ENCODE measurements at regions not wholly inside any gene's neighbourhood (a gene's known extent, or its start where the extent isn't known, plus 50 kb on each side); places are given as distances from the start of the nearest gene placed in this dataset.

- no peak for TF ChIP-seq TCF12 (IDR thresholded peaks at IDR 0.05; ENCODE audit: low read depth)
- no peak for TF ChIP-seq EGR1 (IDR thresholded peaks at IDR 0.05)
- no peak for TF ChIP-seq FOXM1 (IDR thresholded peaks at IDR 0.05; ENCODE audit: borderline replicate concordance, low read depth)
- no peak for TF ChIP-seq ZBTB7A (IDR thresholded peaks at IDR 0.05; ENCODE audit: low read depth)
- TF ChIP-seq CREB1 (IDR thresholded peaks at IDR 0.05; ENCODE audit: low read depth): no peak
- TF ChIP-seq EP300 (IDR thresholded peaks at IDR 0.05; ENCODE audit: borderline replicate concordance): no peak
- TF ChIP-seq TEAD4 (IDR thresholded peaks at IDR 0.05): no peak
- TF ChIP-seq, protein P1, sequence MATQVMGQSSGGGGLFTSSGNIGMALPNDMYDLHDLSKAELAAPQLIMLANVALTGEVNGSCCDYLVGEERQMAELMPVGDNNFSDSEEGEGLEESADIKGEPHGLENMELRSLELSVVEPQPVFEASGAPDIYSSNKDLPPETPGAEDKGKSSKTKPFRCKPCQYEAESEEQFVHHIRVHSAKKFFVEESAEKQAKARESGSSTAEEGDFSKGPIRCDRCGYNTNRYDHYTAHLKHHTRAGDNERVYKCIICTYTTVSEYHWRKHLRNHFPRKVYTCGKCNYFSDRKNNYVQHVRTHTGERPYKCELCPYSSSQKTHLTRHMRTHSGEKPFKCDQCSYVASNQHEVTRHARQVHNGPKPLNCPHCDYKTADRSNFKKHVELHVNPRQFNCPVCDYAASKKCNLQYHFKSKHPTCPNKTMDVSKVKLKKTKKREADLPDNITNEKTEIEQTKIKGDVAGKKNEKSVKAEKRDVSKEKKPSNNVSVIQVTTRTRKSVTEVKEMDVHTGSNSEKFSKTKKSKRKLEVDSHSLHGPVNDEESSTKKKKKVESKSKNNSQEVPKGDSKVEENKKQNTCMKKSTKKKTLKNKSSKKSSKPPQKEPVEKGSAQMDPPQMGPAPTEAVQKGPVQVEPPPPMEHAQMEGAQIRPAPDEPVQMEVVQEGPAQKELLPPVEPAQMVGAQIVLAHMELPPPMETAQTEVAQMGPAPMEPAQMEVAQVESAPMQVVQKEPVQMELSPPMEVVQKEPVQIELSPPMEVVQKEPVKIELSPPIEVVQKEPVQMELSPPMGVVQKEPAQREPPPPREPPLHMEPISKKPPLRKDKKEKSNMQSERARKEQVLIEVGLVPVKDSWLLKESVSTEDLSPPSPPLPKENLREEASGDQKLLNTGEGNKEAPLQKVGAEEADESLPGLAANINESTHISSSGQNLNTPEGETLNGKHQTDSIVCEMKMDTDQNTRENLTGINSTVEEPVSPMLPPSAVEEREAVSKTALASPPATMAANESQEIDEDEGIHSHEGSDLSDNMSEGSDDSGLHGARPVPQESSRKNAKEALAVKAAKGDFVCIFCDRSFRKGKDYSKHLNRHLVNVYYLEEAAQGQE (IDR thresholded peaks at IDR 0.05; ENCODE audit: low read depth): no peak
- TF ChIP-seq NFIC (IDR thresholded peaks at IDR 0.05): no peak
- no peak for TF ChIP-seq TAF1 (IDR thresholded peaks at IDR 0.05; ENCODE audit: low read depth)
- TF ChIP-seq YY1 (IDR thresholded peaks at IDR 0.05; ENCODE audit: low read depth): no peak
- TF ChIP-seq, protein P2, sequence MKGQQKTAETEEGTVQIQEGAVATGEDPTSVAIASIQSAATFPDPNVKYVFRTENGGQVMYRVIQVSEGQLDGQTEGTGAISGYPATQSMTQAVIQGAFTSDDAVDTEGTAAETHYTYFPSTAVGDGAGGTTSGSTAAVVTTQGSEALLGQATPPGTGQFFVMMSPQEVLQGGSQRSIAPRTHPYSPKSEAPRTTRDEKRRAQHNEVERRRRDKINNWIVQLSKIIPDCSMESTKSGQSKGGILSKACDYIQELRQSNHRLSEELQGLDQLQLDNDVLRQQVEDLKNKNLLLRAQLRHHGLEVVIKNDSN (IDR thresholded peaks at IDR 0.05): no peak
- no peak for TF ChIP-seq CEBPB (IDR thresholded peaks at IDR 0.05)
- TF ChIP-seq, protein P3, sequence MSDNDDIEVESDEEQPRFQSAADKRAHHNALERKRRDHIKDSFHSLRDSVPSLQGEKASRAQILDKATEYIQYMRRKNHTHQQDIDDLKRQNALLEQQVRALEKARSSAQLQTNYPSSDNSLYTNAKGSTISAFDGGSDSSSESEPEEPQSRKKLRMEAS (IDR thresholded peaks at IDR 0.05): no peak
- TF ChIP-seq RAD21 (IDR thresholded peaks at IDR 0.05; ENCODE audit: low read depth): no peak
Observed at GRCh38 chr19:34578173-34578572, 96.6 kb downstream of the WTIP start.

- TF ChIP-seq, protein P2 (IDR thresholded peaks at IDR 0.05): no peak
- TF ChIP-seq CREB1 (IDR thresholded peaks at IDR 0.05; ENCODE audit: low read depth) (no peak), CEBPB (IDR thresholded peaks at IDR 0.05) (no peak), NFIC (IDR thresholded peaks at IDR 0.05) (no peak), TAF1 (IDR thresholded peaks at IDR 0.05; ENCODE audit: low read depth) (no peak)
- TF ChIP-seq, protein P3 (IDR thresholded peaks at IDR 0.05): no peak; the same call in 1 of the 2 replicates
Observed at GRCh38 chr19:34577531-34578101, 96.1 kb downstream of the WTIP start.

- TF ChIP-seq, protein P3 (IDR thresholded peaks at IDR 0.05): no peak
- TF ChIP-seq CREB1 (IDR thresholded peaks at IDR 0.05; ENCODE audit: low read depth) (no peak), TAF1 (IDR thresholded peaks at IDR 0.05; ENCODE audit: low read depth) (no peak), ZBTB7A (IDR thresholded peaks at IDR 0.05; ENCODE audit: low read depth) (no peak), FOXM1 (IDR thresholded peaks at IDR 0.05; ENCODE audit: borderline replicate concordance, low read depth) (no peak), TCF12 (IDR thresholded peaks at IDR 0.05; ENCODE audit: low read depth) (no peak)
- TF ChIP-seq, protein P2 (IDR thresholded peaks at IDR 0.05): no peak
Observed at GRCh38 chr19:34577056-34577455, 95.5 kb downstream of the WTIP start.

- TF ChIP-seq, protein P2 (IDR thresholded peaks at IDR 0.05): no peak
Observed at GRCh38 chr19:34576292-34576691, 94.7 kb downstream of the WTIP start.

- no peak for TF ChIP-seq EGR1 (IDR thresholded peaks at IDR 0.05)
Observed at GRCh38 chr19:34575206-34575605, 93.6 kb downstream of the WTIP start.

- no peak for TF ChIP-seq EP300 (IDR thresholded peaks at IDR 0.05; ENCODE audit: borderline replicate concordance)
- TF ChIP-seq, protein P1 (IDR thresholded peaks at IDR 0.05; ENCODE audit: low read depth): no peak
- no peak for TF ChIP-seq TEAD4 (IDR thresholded peaks at IDR 0.05)
- TF ChIP-seq CREB1 (IDR thresholded peaks at IDR 0.05; ENCODE audit: low read depth): no peak
- TF ChIP-seq, protein P3 (IDR thresholded peaks at IDR 0.05): no peak
- no peak for TF ChIP-seq FOXM1 (IDR thresholded peaks at IDR 0.05; ENCODE audit: borderline replicate concordance, low read depth)
- TF ChIP-seq YY1 (IDR thresholded peaks at IDR 0.05; ENCODE audit: low read depth): no peak
- TF ChIP-seq, protein P2 (IDR thresholded peaks at IDR 0.05): no peak
Observed at GRCh38 chr19:34574704-34575103, 93.1 kb downstream of the WTIP start.

Measured in Ishikawa (cell line).